Fibroblast of the aortic adventitia (primary cell): ENCODE measurements at regions not wholly inside any gene's neighbourhood (a gene's known extent, or its start where the extent isn't known, plus 50 kb on each side); places are given as distances from the start of the nearest gene placed in this dataset.

ENCODE experiments used
- DNase-seq: peaks from one replicate; pipeline ENCODE4 v3.0.0-alpha.2; 2010; ENCODE audit warnings: low read depth
- H3K4me3 ChIP-seq: 2 replicates; pipeline ENCODE4 v1.5.1; 2011; ENCODE audit warnings: low read depth, mild to moderate bottlenecking, control low read depth, low read length, moderate library complexity
- TF ChIP-seq, protein P1 (sequence below): IDR thresholded peaks from 2 replicates; pipeline ENCODE4 v1.5.1; 2011; ENCODE audit warnings: mild to moderate bottlenecking, low read length, control low read depth, inconsistent platforms; ENCODE audit not compliant: insufficient read depth

- no peak overlapping the region for H3K4me3 ChIP-seq
- DNase-seq: peak; percentile 91
- TF ChIP-seq, protein P1, sequence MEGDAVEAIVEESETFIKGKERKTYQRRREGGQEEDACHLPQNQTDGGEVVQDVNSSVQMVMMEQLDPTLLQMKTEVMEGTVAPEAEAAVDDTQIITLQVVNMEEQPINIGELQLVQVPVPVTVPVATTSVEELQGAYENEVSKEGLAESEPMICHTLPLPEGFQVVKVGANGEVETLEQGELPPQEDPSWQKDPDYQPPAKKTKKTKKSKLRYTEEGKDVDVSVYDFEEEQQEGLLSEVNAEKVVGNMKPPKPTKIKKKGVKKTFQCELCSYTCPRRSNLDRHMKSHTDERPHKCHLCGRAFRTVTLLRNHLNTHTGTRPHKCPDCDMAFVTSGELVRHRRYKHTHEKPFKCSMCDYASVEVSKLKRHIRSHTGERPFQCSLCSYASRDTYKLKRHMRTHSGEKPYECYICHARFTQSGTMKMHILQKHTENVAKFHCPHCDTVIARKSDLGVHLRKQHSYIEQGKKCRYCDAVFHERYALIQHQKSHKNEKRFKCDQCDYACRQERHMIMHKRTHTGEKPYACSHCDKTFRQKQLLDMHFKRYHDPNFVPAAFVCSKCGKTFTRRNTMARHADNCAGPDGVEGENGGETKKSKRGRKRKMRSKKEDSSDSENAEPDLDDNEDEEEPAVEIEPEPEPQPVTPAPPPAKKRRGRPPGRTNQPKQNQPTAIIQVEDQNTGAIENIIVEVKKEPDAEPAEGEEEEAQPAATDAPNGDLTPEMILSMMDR: no peak
Observed at GRCh38 chr3:72238010-72238691, 453.2 kb upstream of the PROK2 start.

GRCh38 chr3:72237679-72238009 is 452.7 kb upstream of the PROK2 start:
- H3K4me3 ChIP-seq: no peak overlapping the region
- TF ChIP-seq, protein P1: no peak
- DNase-seq: no peak

- peak; percentile 96 for DNase-seq
- TF ChIP-seq, protein P1: no peak
- no peak overlapping the region for H3K4me3 ChIP-seq
Observed at GRCh38 chr3:72234391-72234790, 449.4 kb upstream of the PROK2 start.

- no peak for DNase-seq
- H3K4me3 ChIP-seq: no peak overlapping the region
- TF ChIP-seq, protein P1: no peak
Observed at GRCh38 chr3:72233571-72233970, 448.6 kb upstream of the PROK2 start.

DNA sequence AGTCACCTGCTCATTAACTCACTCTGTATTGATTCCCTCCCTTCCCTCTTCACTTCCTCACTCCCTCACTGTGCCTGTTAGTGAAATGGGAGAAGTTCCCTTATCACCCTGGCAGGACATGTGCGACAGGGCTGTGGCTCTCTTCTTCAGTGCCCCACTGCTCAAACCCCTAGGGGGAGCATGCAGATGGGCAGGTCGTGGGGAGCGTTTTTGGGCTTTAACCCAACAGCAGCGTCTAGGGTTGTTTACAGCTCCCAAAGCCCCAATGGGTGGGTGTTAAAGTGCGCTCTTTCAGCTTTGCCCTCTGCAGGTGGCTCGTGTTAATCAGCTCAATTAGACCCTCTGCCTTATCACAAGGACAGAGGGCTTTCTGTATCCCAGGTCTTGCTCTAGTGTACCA is 447.8 kb upstream of the PROK2 start:
- H3K4me3 ChIP-seq: no peak overlapping the region
- TF ChIP-seq, protein P1: no peak
- no peak for DNase-seq

DNA sequence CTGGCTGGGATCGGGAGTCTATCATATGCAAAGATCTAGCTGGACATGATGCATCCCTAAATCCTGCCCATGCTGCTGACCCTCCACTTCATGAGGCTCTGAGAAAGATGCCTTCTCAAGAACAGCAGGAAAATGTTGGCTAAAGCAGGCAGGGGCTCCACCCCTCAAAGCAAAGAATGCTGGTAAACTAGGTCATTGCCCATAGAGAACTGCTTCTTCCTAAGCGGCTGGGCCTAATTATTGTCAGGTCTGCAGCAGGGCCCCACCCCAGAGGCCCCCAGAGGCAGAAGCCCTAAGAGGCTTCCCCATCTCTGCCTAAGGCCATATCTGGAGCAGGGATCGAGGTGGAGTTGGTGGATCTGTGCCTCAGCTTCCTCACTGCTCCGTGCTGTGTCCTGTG is 447.4 kb upstream of the PROK2 start:
- TF ChIP-seq, protein P1: no peak
- DNase-seq: no peak
- H3K4me3 ChIP-seq: no peak overlapping the region
